MCF 10A (cell line): ENCODE measurements at regions not wholly inside any gene's neighbourhood (a gene's known extent, or its start where the extent isn't known, plus 50 kb on each side); places are given as distances from the start of the nearest gene placed in this dataset.

Source experiments
- BruUV-seq: library from RNA; stranded (reverse); fragments of 400-500 nt; replicated peaks from 2 replicates; lab custom pipeline; 2021; lab: Mats Ljungman, UMichigan
- CTCF ChIA-PET: fragments of 300-600 bp; sonication (Branson Sonifier 250); formaldehyde crosslinking; extraction: SDS; loops from one replicate; lab custom pipeline; 2021; ENCODE audit warnings: antibody characterized with exemption, inconsistent platforms; lab: Yijun Ruan, JAX
- POLR2A ChIA-PET: fragments of 300-600, 350-650 bp; sonication (Branson Sonifier 250); formaldehyde crosslinking; extraction: SDS; loops from one replicate; lab custom pipeline; 2020; ENCODE audit warnings: antibody characterized with exemption, inconsistent platforms; lab: Yijun Ruan, JAX
- DNase-seq: peaks from one replicate; pipeline ENCODE4 v3.0.0-alpha.2; 2018; ENCODE audit not compliant: unreplicated experiment
- H3K27ac Mint-ChIP-seq: one replicate; pipeline ENCODE4 v1.8.0; 2022; ENCODE audit warnings: mild to moderate bottlenecking, low read depth, mixed read lengths; ENCODE audit not compliant: unreplicated experiment
- H3K27me3 Mint-ChIP-seq: one replicate; pipeline ENCODE4 v1.8.0; 2022; ENCODE audit warnings: mixed read lengths; ENCODE audit not compliant: insufficient read depth, unreplicated experiment
- H3K36me3 Mint-ChIP-seq: one replicate; pipeline ENCODE4 v1.8.0; 2022; ENCODE audit warnings: mild to moderate bottlenecking, moderate library complexity, mixed read lengths; ENCODE audit not compliant: insufficient read depth, unreplicated experiment
- H3K4me1 Mint-ChIP-seq: one replicate; pipeline ENCODE4 v1.8.0; 2022; ENCODE audit warnings: mixed read lengths; ENCODE audit not compliant: insufficient read depth, unreplicated experiment
- H3K4me3 Mint-ChIP-seq: one replicate; pipeline ENCODE4 v1.8.0; 2022; ENCODE audit warnings: mild to moderate bottlenecking, moderate library complexity, mixed read lengths; ENCODE audit not compliant: unreplicated experiment
- H3K9me3 Mint-ChIP-seq: one replicate; pipeline ENCODE4 v1.8.0; 2022; ENCODE audit warnings: mixed read lengths; ENCODE audit not compliant: unreplicated experiment
- CTCF ChIP-seq: fragments of 200-600 bp; IDR thresholded peaks from one replicate; pipeline ENCODE4 v1.8.0; 2022; ENCODE audit warnings: antibody characterized with exemption, mild to moderate bottlenecking; ENCODE audit not compliant: unreplicated experiment
- intact Hi-C: fragments of 100-400 bp; cut with micrococcal nuclease; formaldehyde crosslinking; loops from 2 replicates; pipeline ENCODE4 v1.14.1; 2022

GRCh38 chr14:97328743-97329142, 531.6 kb downstream of the VRK1 start:
- CTCF ChIA-PET = no interaction called here
- POLR2A ChIA-PET = no interaction called here
- intact Hi-C loops = no loop called here
- Mint-ChIP-seq H3K4me3 (no peak overlapping the region), H3K27ac (no peak overlapping the region), H3K27me3 (no peaks in the 10 kb centered on the region), H3K4me1 (peaks cover 7% of the 10 kb centered on the region), H3K36me3 (no peaks in the 10 kb centered on the region), H3K9me3 (no peaks in the 10 kb centered on the region)
- no peak for TF ChIP-seq CTCF
- no peak for DNase-seq
- BruUV-seq = no TSS peak

GRCh38 chr14:97329701-97330100, 532.5 kb downstream of the VRK1 start:
- Mint-ChIP-seq H3K4me1 (peaks cover 7% of the 10 kb centered on the region), H3K9me3 (no peaks in the 10 kb centered on the region), H3K27ac (no peak overlapping the region), H3K27me3 (no peaks in the 10 kb centered on the region), H3K4me3 (no peak overlapping the region), H3K36me3 (no peaks in the 10 kb centered on the region)
- intact Hi-C loops = no loop called here
- no peak for TF ChIP-seq CTCF
- BruUV-seq = no TSS peak
- ChIA-PET CTCF (interaction anchor here (0.8 kb wide), 1 partner anchor 14 kb away, joined by 5 read pairs; no protein-coding TSS in a partner anchor), POLR2A (no interaction called here)
- DNase-seq = no peak

- no peak for TF ChIP-seq CTCF
- CTCF ChIA-PET = interaction anchor here (0.7 kb wide), 1 partner anchor 24 kb away, joined by 5 read pairs; no protein-coding TSS in a partner anchor
- H3K27me3 Mint-ChIP-seq = no peaks in the 10 kb centered on the region
- no TSS peak for BruUV-seq
- H3K27ac Mint-ChIP-seq = no peak overlapping the region
- POLR2A ChIA-PET = interaction anchor here (1.7 kb wide), 1 partner anchor 13 kb away, joined by 5 read pairs; no protein-coding TSS in a partner anchor
- intact Hi-C loops = no loop called here
- no peaks in the 10 kb centered on the region for H3K36me3 Mint-ChIP-seq
- peaks cover 7% of the 10 kb centered on the region for H3K4me1 Mint-ChIP-seq
- no peak overlapping the region for H3K4me3 Mint-ChIP-seq
- no peak for DNase-seq
- no peaks in the 10 kb centered on the region for H3K9me3 Mint-ChIP-seq
Measured at GRCh38 chr14:97331058-97331457, 533.9 kb downstream of the VRK1 start.

GRCh38 chr14:97331526-97331925, 534.3 kb downstream of the VRK1 start:
- ChIA-PET CTCF (interaction anchor here (0.6 kb wide), 1 partner anchor 86 kb away, joined by 6 read pairs; no protein-coding TSS in a partner anchor), POLR2A (interaction anchor here (1.7 kb wide), 1 partner anchor 12 kb away, joined by 5 read pairs; no protein-coding TSS in a partner anchor)
- DNase-seq = no peak
- H3K27me3 Mint-ChIP-seq = no peaks in the 10 kb centered on the region
- H3K4me3 Mint-ChIP-seq = no peak overlapping the region
- no peaks in the 10 kb centered on the region for H3K9me3 Mint-ChIP-seq
- intact Hi-C loops = no loop called here
- no peak overlapping the region for H3K27ac Mint-ChIP-seq
- BruUV-seq = no TSS peak
- no peak for TF ChIP-seq CTCF
- peaks cover 7% of the 10 kb centered on the region for H3K4me1 Mint-ChIP-seq
- H3K36me3 Mint-ChIP-seq = no peaks in the 10 kb centered on the region
